Esophagus muscularis mucosa (tissue), 4 donors: ENCODE measurements at regions not wholly inside any gene's neighbourhood (a gene's known extent, or its start where the extent isn't known, plus 50 kb on each side); places are given as distances from the start of the nearest gene placed in this dataset.

Experiments
- DNase-seq: peaks from one replicate; pipeline ENCODE4 v3.0.0-alpha.2; 2017; ENCODE audit errors: extremely low spot score
- H3K27ac ChIP-seq, 4 donors: fragments of 200-600 bp; sonication (generic); replicated peaks in 1 of 4; 1 replicate in 3 of 4; 2 replicates in 1 of 4; pipeline ENCODE4 v1.5.1; 2016 to 2019; ENCODE audit warnings: mild to moderate bottlenecking in 1 of 4
- H3K27me3 ChIP-seq, 4 donors: fragments of 200-600 bp; sonication (generic); one replicate each; pipeline versions ENCODE4 v1.5.1 to v1.6.0; 2016 to 2019
- H3K36me3 ChIP-seq, 4 donors: fragments of 200-600 bp; sonication (generic); one replicate each; pipeline ENCODE4 v1.5.1; 2016 to 2019
- H3K4me1 ChIP-seq, 4 donors: fragments of 200-600 bp; sonication (generic); one replicate each; pipeline ENCODE4 v1.5.1; 2016 to 2019
- H3K4me3 ChIP-seq, 4 donors: fragments of 200-600 bp; sonication (generic); 1 replicate in 2 of 4; 2 replicates in 2 of 4; pipeline ENCODE4 v1.5.1; 2016 to 2019; ENCODE audit warnings: mild to moderate bottlenecking in 4 of 4, moderate library complexity in 1 of 4
- H3K9me3 ChIP-seq, 4 donors: fragments of 200-600 bp; sonication (generic); 1 replicate in 3 of 4; 2 replicates in 1 of 4; pipeline ENCODE4 v1.5.1; 2016 to 2019
- EP300 ChIP-seq: sonication (generic); formaldehyde crosslinking; IDR thresholded peaks from one replicate; pipeline ENCODE4 v1.6.1; 2017; ENCODE audit warnings: antibody characterized with exemption
- POLR2A ChIP-seq: fragments of 450-650 bp; IDR thresholded peaks from one replicate; pipeline ENCODE4 v1.6.1; 2017; ENCODE audit warnings: antibody characterized with exemption, moderate library complexity, mild to moderate bottlenecking, low read depth
- POLR2AphosphoS5 ChIP-seq, 2 donors: sonication (generic); formaldehyde crosslinking; IDR thresholded peaks; one replicate each; pipeline ENCODE4 v1.6.1; 2017; ENCODE audit warnings: antibody characterized with exemption in 2 of 2
- WGBS: methylation state at CpG from one replicate; pipeline ENCODE4 v1.1.5; 2018; 5-methylcytosine and 5-hydroxymethylcytosine counted together
- intact Hi-C: fragments of 100-400 bp; cut with DNase I; formaldehyde crosslinking; loops from one replicate; pipeline ENCODE4 v1.15.1; 2023
- TF ChIP-seq, protein P1 (sequence below), 3 experiments: fragments of 200-600 bp in 2 of 3; fragments of 450-650 bp in 1 of 3; sonication (generic) in 2 of 3; IDR thresholded peaks; one replicate each; pipeline ENCODE4 v1.5.1; 2017 to 2019; ENCODE audit warnings: antibody characterized with exemption in 3 of 3, mild to moderate bottlenecking in 2 of 3, moderate library complexity in 1 of 3

- H3K27ac ChIP-seq = no peak overlapping the region
- TF ChIP-seq POLR2A (no peak), EP300 (no peak), POLR2AphosphoS5 (IDR thresholded peaks at IDR 0.05) (no peak)
- TF ChIP-seq, protein P1, sequence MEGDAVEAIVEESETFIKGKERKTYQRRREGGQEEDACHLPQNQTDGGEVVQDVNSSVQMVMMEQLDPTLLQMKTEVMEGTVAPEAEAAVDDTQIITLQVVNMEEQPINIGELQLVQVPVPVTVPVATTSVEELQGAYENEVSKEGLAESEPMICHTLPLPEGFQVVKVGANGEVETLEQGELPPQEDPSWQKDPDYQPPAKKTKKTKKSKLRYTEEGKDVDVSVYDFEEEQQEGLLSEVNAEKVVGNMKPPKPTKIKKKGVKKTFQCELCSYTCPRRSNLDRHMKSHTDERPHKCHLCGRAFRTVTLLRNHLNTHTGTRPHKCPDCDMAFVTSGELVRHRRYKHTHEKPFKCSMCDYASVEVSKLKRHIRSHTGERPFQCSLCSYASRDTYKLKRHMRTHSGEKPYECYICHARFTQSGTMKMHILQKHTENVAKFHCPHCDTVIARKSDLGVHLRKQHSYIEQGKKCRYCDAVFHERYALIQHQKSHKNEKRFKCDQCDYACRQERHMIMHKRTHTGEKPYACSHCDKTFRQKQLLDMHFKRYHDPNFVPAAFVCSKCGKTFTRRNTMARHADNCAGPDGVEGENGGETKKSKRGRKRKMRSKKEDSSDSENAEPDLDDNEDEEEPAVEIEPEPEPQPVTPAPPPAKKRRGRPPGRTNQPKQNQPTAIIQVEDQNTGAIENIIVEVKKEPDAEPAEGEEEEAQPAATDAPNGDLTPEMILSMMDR (IDR thresholded peaks at IDR 0.05) = no peak
- intact Hi-C loops = no loop called here
These were observed 282.6 kb upstream of the HSFY2 start for GRCh38 chrY:19056138-19056469.

GRCh38 chrY:19055232-19056137 is 281.9 kb upstream of the HSFY2 start:
- intact Hi-C loops = no loop called here
- no peak for TF ChIP-seq POLR2AphosphoS5 (IDR thresholded peaks at IDR 0.05)
- no peak for TF ChIP-seq POLR2A
- TF ChIP-seq EP300 = no peak
- TF ChIP-seq, protein P1 (IDR thresholded peaks at IDR 0.05) = no peak
- H3K27ac ChIP-seq = no peak overlapping the region
- H3K4me3 ChIP-seq = no peak overlapping the region
- DNase-seq = no peak
- H3K36me3 ChIP-seq = no peaks in the 10 kb centered on the region
- no peaks in the 10 kb centered on the region for H3K9me3 ChIP-seq
- no peaks in the 10 kb centered on the region for H3K4me1 ChIP-seq
- WGBS = no CpG with 5 or more reads among the region's 5 CpGs
- H3K27me3 ChIP-seq = no peaks in the 10 kb centered on the region

More at GRCh38 chrY:19056138-19056469, 282.6 kb upstream of the HSFY2 start:
- no peaks in the 10 kb centered on the region for H3K4me1 ChIP-seq
- no peaks in the 10 kb centered on the region for H3K27me3 ChIP-seq
- no peaks in the 10 kb centered on the region for H3K36me3 ChIP-seq
- no CpG with 5 or more reads among the region's 1 CpG for WGBS
- no peak for DNase-seq
- H3K9me3 ChIP-seq = no peaks in the 10 kb centered on the region
- H3K4me3 ChIP-seq = no peak overlapping the region

- Histone ChIP-seq H3K4me1 (no peaks in the 10 kb centered on the region), H3K9me3 (no peaks in the 10 kb centered on the region), H3K36me3 (no peaks in the 10 kb centered on the region), H3K4me3 (no peak overlapping the region), H3K27me3 (no peaks in the 10 kb centered on the region), H3K27ac (no peak overlapping the region)
- no CpG with 5 or more reads among the region's 5 CpGs for WGBS
- DNase-seq = no peak
- TF ChIP-seq EP300 (no peak), POLR2A (no peak), POLR2AphosphoS5 (IDR thresholded peaks at IDR 0.05) (no peak)
- TF ChIP-seq, protein P1 (IDR thresholded peaks at IDR 0.05) = no peak
- intact Hi-C loops = no loop called here
These were observed 280.3 kb upstream of the HSFY2 start for GRCh38 chrY:19053806-19054205.

- no peak for TF ChIP-seq POLR2A
- no peak for TF ChIP-seq POLR2AphosphoS5 (IDR thresholded peaks at IDR 0.05)
- TF ChIP-seq EP300 = no peak
- TF ChIP-seq, protein P1 (IDR thresholded peaks at IDR 0.05) = no peak
- no peaks in the 10 kb centered on the region for H3K36me3 ChIP-seq
- no peaks in the 10 kb centered on the region for H3K4me1 ChIP-seq
- WGBS = no CpG with 5 or more reads among the region's 4 CpGs
- no peak for DNase-seq
- intact Hi-C loops = no loop called here
- no peak overlapping the region for H3K27ac ChIP-seq
- H3K9me3 ChIP-seq = no peaks in the 10 kb centered on the region
- H3K27me3 ChIP-seq = no peaks in the 10 kb centered on the region
- no peak overlapping the region for H3K4me3 ChIP-seq
These were observed 277.5 kb upstream of the HSFY2 start for GRCh38 chrY:19051021-19051420.
